SK-N-SH (cell line): ENCODE measurements at regions not wholly inside any gene's neighbourhood (a gene's known extent, or its start where the extent isn't known, plus 50 kb on each side); places are given as distances from the start of the nearest gene placed in this dataset.

Source experiments
- CTCF ChIA-PET: fragments of 300-600, 350-600 bp; formaldehyde crosslinking; extraction: SDS; loops from one replicate; lab custom pipeline; 2021; lab: Yijun Ruan, JAX
- POLR2A ChIA-PET: fragments of 350-600 bp; sonication (Branson Sonifier 250); formaldehyde crosslinking; extraction: SDS; loops from one replicate; lab custom pipeline; 2020; ENCODE audit warnings: antibody characterized with exemption, inconsistent platforms; lab: Yijun Ruan, JAX
- DNase-seq: peaks from one replicate; pipeline ENCODE4 v3.0.0; 2012
- H2AFZ ChIP-seq: fragments of 200-600 bp; sonication (generic); 2 replicates; pipeline ENCODE4 v1.8.1; 2016; ENCODE audit warnings: antibody characterized with exemption, mild to moderate bottlenecking, low read depth
- H3F3A ChIP-seq: fragments of 200-600 bp; sonication (generic); replicated peaks from 2 replicates; pipeline ENCODE3; 2016; ENCODE audit warnings: antibody characterized with exemption, mild to moderate bottlenecking; ENCODE audit not compliant: insufficient read depth
- H3K27ac ChIP-seq, 2 experiments: fragments of 200-500 bp in 1 of 2; fragments of 200-600 bp in 1 of 2; sonication (Bioruptor generic) in 1 of 2; sonication (generic), shearing (Covaris generic) in 1 of 2; 2 replicates each; pipeline versions ENCODE4 v1.5.1 to v1.6.1; 2014 to 2016; ENCODE audit warnings: low read depth in 2 of 2, inconsistent platforms in 1 of 2, low read length in 1 of 2, mild to moderate bottlenecking in 1 of 2, mixed read lengths in 1 of 2
- H3K27me3 ChIP-seq: fragments of 200-600 bp; sonication (generic), shearing (Covaris generic); 2 replicates; pipeline ENCODE4 v1.6.1; 2016; ENCODE audit warnings: mixed run types; ENCODE audit not compliant: insufficient read depth
- H3K36me3 ChIP-seq, 2 experiments: fragments of 200-500 bp in 1 of 2; fragments of 200-600 bp in 1 of 2; sonication (Bioruptor generic) in 1 of 2; sonication (generic) in 1 of 2; replicated peaks in 1 of 2; 2 replicates each; pipeline versions ENCODE3 to v1.5.1; 2014 to 2016; ENCODE audit warnings: low read length in 1 of 2, mild to moderate bottlenecking in 1 of 2; ENCODE audit not compliant: insufficient read depth in 2 of 2, control insufficient read depth in 1 of 2
- H3K4me1 ChIP-seq, 2 experiments: fragments of 200-500 bp in 1 of 2; fragments of 200-600 bp in 1 of 2; sonication (Bioruptor generic) in 1 of 2; sonication (generic), shearing (Covaris generic) in 1 of 2; 2 replicates each; pipeline versions ENCODE4 v1.5.1 to v1.6.1; 2014 to 2016; ENCODE audit warnings: low read depth in 1 of 2, low read length in 1 of 2, mixed run types in 1 of 2; ENCODE audit not compliant: insufficient read depth in 2 of 2, control insufficient read depth in 1 of 2
- H3K4me2 ChIP-seq: fragments of 200-600 bp; sonication (generic), shearing (Covaris generic); 2 replicates; pipeline ENCODE4 v1.6.1; 2017; ENCODE audit warnings: mixed run types
- H3K4me3 ChIP-seq, 2 experiments: fragments of 200-500 bp in 1 of 2; fragments of 200-600 bp in 1 of 2; sonication (Bioruptor generic) in 1 of 2; sonication (generic), shearing (Covaris generic) in 1 of 2; 2 replicates each; pipeline versions ENCODE4 v1.5.1 to v1.8.1; 2014 to 2016; ENCODE audit warnings: low read depth in 2 of 2, inconsistent platforms in 1 of 2, low read length in 1 of 2, mild to moderate bottlenecking in 1 of 2, mixed read lengths in 1 of 2, moderate library complexity in 1 of 2
- H3K79me2 ChIP-seq: fragments of 200-600 bp; sonication (generic); 2 replicates; pipeline ENCODE4 v1.8.1; 2017; ENCODE audit warnings: mild to moderate bottlenecking; ENCODE audit not compliant: insufficient read depth
- H3K9ac ChIP-seq: fragments of 200-600 bp; sonication (generic); 2 replicates; pipeline ENCODE4 v1.6.1; 2017; ENCODE audit warnings: mixed run types
- H3K9me2 ChIP-seq: fragments of 200-600 bp; sonication (generic); 2 replicates; pipeline ENCODE4 v1.6.1; 2017; ENCODE audit warnings: mixed run types
- H3K9me3 ChIP-seq: fragments of 200-600 bp; sonication (generic); 2 replicates; pipeline ENCODE4 v1.6.1; 2017; ENCODE audit warnings: mixed run types, mild to moderate bottlenecking, moderate library complexity
- H4K20me1 ChIP-seq: fragments of 200-600 bp; sonication (generic); 2 replicates; pipeline ENCODE4 v1.6.1; 2017; ENCODE audit warnings: mild to moderate bottlenecking, mixed run types; ENCODE audit not compliant: insufficient read depth
- ELF1 ChIP-seq: IDR thresholded peaks from 2 replicates; pipeline ENCODE4 v1.4.0; 2012
- EP300 ChIP-seq, 2 experiments: IDR thresholded peaks; 2 replicates each; pipeline versions ENCODE4 v1.4.0 to v1.6.1; 2012; ENCODE audit warnings: borderline replicate concordance in 1 of 2, low read depth in 1 of 2, low read length in 1 of 2
- EZH2phosphoT487 ChIP-seq: fragments of 200-600 bp; sonication (generic); IDR thresholded peaks from 2 replicates; pipeline ENCODE4 v1.6.1; 2017; ENCODE audit warnings: low read depth, mixed run types, mild to moderate bottlenecking, antibody characterized with exemption, moderate library complexity, borderline replicate concordance
- FOSL2 ChIP-seq: IDR thresholded peaks from 2 replicates; pipeline ENCODE4 v1.4.0; 2012; ENCODE audit warnings: low read depth, mild to moderate bottlenecking, moderate library complexity, borderline replicate concordance
- FOXJ3 ChIP-seq: sonication (generic); formaldehyde crosslinking; IDR thresholded peaks from 2 replicates; pipeline ENCODE4 v1.5.1; 2020; ENCODE audit warnings: mild to moderate bottlenecking, missing genetic modification reagents
- FOXM1 ChIP-seq: IDR thresholded peaks from 2 replicates; pipeline ENCODE4 v1.4.0; 2012; ENCODE audit warnings: low read depth, mild to moderate bottlenecking
- JUND ChIP-seq: IDR thresholded peaks from 2 replicates; pipeline ENCODE4 v1.4.0; 2012
- MEF2A ChIP-seq: IDR thresholded peaks from 2 replicates; pipeline ENCODE4 v1.4.0; 2012; ENCODE audit warnings: low read depth, borderline replicate concordance
- NRF1 ChIP-seq: IDR thresholded peaks from 2 replicates; pipeline ENCODE4 v1.6.1; 2012; ENCODE audit warnings: low read depth, mild to moderate bottlenecking, low read length
- RAD21 ChIP-seq: IDR thresholded peaks from 2 replicates; pipeline ENCODE4 v1.6.1; 2012; ENCODE audit warnings: mild to moderate bottlenecking, low read length
- REST ChIP-seq: IDR thresholded peaks from 2 replicates; pipeline ENCODE4 v1.6.1; 2012; ENCODE audit warnings: mild to moderate bottlenecking, low read depth, low read length, moderate library complexity
- SMC3 ChIP-seq: IDR thresholded peaks from 2 replicates; pipeline ENCODE4 v1.6.1; 2012; ENCODE audit warnings: low read depth, low read length, improper control_type of control experiment
- TAF1 ChIP-seq: IDR thresholded peaks from 2 replicates; pipeline ENCODE4 v1.6.1; 2012; ENCODE audit warnings: low read depth, mild to moderate bottlenecking, low read length, moderate library complexity, borderline replicate concordance
- TCF12 ChIP-seq: IDR thresholded peaks from 2 replicates; pipeline ENCODE4 v1.4.0; 2012
- TEAD4 ChIP-seq: IDR thresholded peaks from 2 replicates; pipeline ENCODE4 v1.4.0; 2012; ENCODE audit warnings: mild to moderate bottlenecking, borderline replicate concordance; ENCODE audit not compliant: insufficient read depth
- USF1 ChIP-seq: IDR thresholded peaks from 2 replicates; pipeline ENCODE4 v1.4.0; 2012; ENCODE audit warnings: low read depth, borderline replicate concordance
- YY1 ChIP-seq: IDR thresholded peaks from 2 replicates; pipeline ENCODE4 v1.4.0; 2012; ENCODE audit warnings: low read depth, mild to moderate bottlenecking
- WGBS: methylation state at CpG from one replicate; pipeline ENCODE4 v1.1.6; 2017; ENCODE audit warnings: low lambda C conversion rate; 5-methylcytosine and 5-hydroxymethylcytosine counted together

- no peaks in the 10 kb centered on the region for H3K9me3 ChIP-seq
- H3K27me3 ChIP-seq = no peaks in the 10 kb centered on the region
- no peaks in the 10 kb centered on the region for H3K79me2 ChIP-seq
- no peak overlapping the region for H3K4me3 ChIP-seq
- no peaks in the 10 kb centered on the region for H3K36me3 ChIP-seq
- POLR2A ChIA-PET = no interaction called here
- DNase-seq = no peak
- H3F3A ChIP-seq = no peaks in the 10 kb centered on the region
- CTCF ChIA-PET = no interaction called here
- no peak overlapping the region for H3K27ac ChIP-seq
- no peak overlapping the region for H3K9ac ChIP-seq
- WGBS = 0% methylated on average over 1 of the region's 1 CpG
- no peak overlapping the region for H2AFZ ChIP-seq
- H4K20me1 ChIP-seq = no peaks in the 10 kb centered on the region
- no peaks in the 10 kb centered on the region for H3K9me2 ChIP-seq
- TF ChIP-seq NRF1 = no peak
- TF ChIP-seq ELF1 = no peak
- no peak for TF ChIP-seq USF1
- TF ChIP-seq EZH2phosphoT487 = no peak
- no peak for TF ChIP-seq FOXJ3 (CRISPR knock-in tag)
- no peak for TF ChIP-seq MEF2A
- no peak for TF ChIP-seq FOXM1
- no peak for TF ChIP-seq REST
- TF ChIP-seq EP300 (IDR thresholded peaks at IDR 0.05; ENCODE audit: borderline replicate concordance in 1 of 2, low read depth in 1 of 2, low read length in 1 of 2) = no peak
- no peak for TF ChIP-seq RAD21
- TF ChIP-seq JUND = no peak
- no peak for TF ChIP-seq TCF12
- TF ChIP-seq FOSL2 = no peak
- no peak for TF ChIP-seq TEAD4
- H3K4me2 ChIP-seq = no peak overlapping the region
- H3K4me1 ChIP-seq = no peaks in the 10 kb centered on the region
Observed at GRCh38 chr5:19401032-19401431, 587.0 kb downstream of the CDH18 start.

GRCh38 chr5:19406576-19407365, 581.2 kb downstream of the CDH18 start:
- Histone ChIP-seq H3K27ac (no peak overlapping the region), H3K9ac (no peak overlapping the region), H3K4me1 (no peaks in the 10 kb centered on the region), H3K79me2 (no peaks in the 10 kb centered on the region), H3K4me2 (no peak overlapping the region), H3F3A (no peaks in the 10 kb centered on the region), H4K20me1 (no peaks in the 10 kb centered on the region), H3K9me3 (no peaks in the 10 kb centered on the region), H3K9me2 (no peaks in the 10 kb centered on the region), H3K4me3 (no peak overlapping the region), H2AFZ (peak overlapping the region; percentile 46; the same call in 1 of the 2 replicates), H3K36me3 (no peaks in the 10 kb centered on the region), H3K27me3 (no peaks in the 10 kb centered on the region)
- DNase-seq = no peak
- ChIA-PET CTCF (no interaction called here), POLR2A (no interaction called here)
- 3% methylated on average over 3 of the region's 3 CpGs for WGBS
- TF ChIP-seq FOSL2 (no peak), FOXM1 (no peak), YY1 (no peak), REST (no peak), USF1 (no peak), MEF2A (no peak), TEAD4 (no peak), TAF1 (no peak), SMC3 (no peak), TCF12 (no peak)
